ENCODE measurements at regions not wholly inside any gene's neighbourhood (a gene's known extent, or its start where the extent isn't known, plus 50 kb on each side); places are given as distances from the start of the nearest gene placed in this dataset.

GRCh38 chr3:107172411-107172810, 204.8 kb upstream of the CCDC54 start:
- TF ChIP-seq, protein P1, sequence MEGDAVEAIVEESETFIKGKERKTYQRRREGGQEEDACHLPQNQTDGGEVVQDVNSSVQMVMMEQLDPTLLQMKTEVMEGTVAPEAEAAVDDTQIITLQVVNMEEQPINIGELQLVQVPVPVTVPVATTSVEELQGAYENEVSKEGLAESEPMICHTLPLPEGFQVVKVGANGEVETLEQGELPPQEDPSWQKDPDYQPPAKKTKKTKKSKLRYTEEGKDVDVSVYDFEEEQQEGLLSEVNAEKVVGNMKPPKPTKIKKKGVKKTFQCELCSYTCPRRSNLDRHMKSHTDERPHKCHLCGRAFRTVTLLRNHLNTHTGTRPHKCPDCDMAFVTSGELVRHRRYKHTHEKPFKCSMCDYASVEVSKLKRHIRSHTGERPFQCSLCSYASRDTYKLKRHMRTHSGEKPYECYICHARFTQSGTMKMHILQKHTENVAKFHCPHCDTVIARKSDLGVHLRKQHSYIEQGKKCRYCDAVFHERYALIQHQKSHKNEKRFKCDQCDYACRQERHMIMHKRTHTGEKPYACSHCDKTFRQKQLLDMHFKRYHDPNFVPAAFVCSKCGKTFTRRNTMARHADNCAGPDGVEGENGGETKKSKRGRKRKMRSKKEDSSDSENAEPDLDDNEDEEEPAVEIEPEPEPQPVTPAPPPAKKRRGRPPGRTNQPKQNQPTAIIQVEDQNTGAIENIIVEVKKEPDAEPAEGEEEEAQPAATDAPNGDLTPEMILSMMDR (IDR thresholded peaks at IDR 0.05), result no peak
- Histone ChIP-seq H3K27me3 (no peaks in the 10 kb centered on the region), H3K36me3 (no peaks in the 10 kb centered on the region), H3K4me1 (no peaks in the 10 kb centered on the region), H3K9ac (ENCODE audit: low read depth in 2 of 2, low read length in 2 of 2) (no peak overlapping the region), H3K27ac (no peak overlapping the region), H3K9me3 (no peaks in the 10 kb centered on the region), H3K4me3 (no peak overlapping the region)
- intact Hi-C loops (cut with DNase I), result no loop called here
- DNase-seq, result no peak

- no peaks in the 10 kb centered on the region for H3K36me3 ChIP-seq
- DNase-seq, result no peak
- H3K27ac ChIP-seq, result no peak overlapping the region
- no peaks in the 10 kb centered on the region for H3K27me3 ChIP-seq
- H3K4me1 ChIP-seq, result no peaks in the 10 kb centered on the region
- TF ChIP-seq, protein P1 (IDR thresholded peaks at IDR 0.05), result no peak
- intact Hi-C loops (cut with DNase I), result no loop called here
- H3K4me3 ChIP-seq, result no peak overlapping the region
- no peak overlapping the region for H3K9ac ChIP-seq (ENCODE audit: low read depth in 2 of 2, low read length in 2 of 2)
- H3K9me3 ChIP-seq, result no peaks in the 10 kb centered on the region
These were observed 192.9 kb upstream of the CCDC54 start for GRCh38 chr3:107184375-107184774.

GRCh38 chr3:107188262-107188661, 189.0 kb upstream of the CCDC54 start:
- Histone ChIP-seq H3K9ac (ENCODE audit: low read depth in 2 of 2, low read length in 2 of 2) (no peak overlapping the region), H3K4me1 (no peaks in the 10 kb centered on the region), H3K36me3 (no peaks in the 10 kb centered on the region), H3K4me3 (no peak overlapping the region), H3K27ac (no peak overlapping the region), H3K9me3 (no peaks in the 10 kb centered on the region), H3K27me3 (no peaks in the 10 kb centered on the region)
- no peak for DNase-seq
- TF ChIP-seq, protein P1 (IDR thresholded peaks at IDR 0.05), result no peak
- intact Hi-C loops (cut with DNase I), result no loop called here

DNA sequence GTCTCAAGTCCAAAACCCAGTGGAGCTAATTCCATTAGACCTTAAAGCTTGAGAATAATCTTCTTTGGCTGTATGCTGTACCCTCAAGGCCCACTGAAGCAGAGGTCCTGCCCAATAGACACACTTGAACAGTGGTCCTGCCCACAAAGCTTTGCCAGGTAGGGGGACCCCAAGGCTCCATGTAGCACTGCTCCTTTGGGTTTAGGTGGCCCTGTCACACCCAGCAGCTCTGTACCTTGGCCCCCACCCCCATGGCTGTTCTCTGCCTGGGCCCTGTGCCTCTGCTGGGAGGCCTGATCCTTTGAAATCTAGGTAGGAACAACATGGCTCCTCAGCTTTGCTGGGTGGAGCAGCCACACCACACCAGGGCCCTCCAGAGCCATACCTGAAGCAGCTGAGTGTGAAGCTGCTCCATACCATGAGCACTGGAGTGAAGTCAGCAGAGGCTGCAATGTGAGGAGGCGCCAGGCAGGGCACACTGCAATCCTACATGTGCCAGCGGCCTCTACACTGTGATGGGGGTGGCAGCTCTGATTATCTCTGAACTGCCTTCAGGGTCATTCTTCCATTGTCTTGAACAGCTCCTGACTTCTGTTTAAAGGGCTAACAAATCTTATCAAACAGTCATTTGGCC, 188.0 kb upstream of the CCDC54 start:
- no peaks in the 10 kb centered on the region for H3K4me1 ChIP-seq
- H3K9me3 ChIP-seq, result no peaks in the 10 kb centered on the region
- no peak overlapping the region for H3K4me3 ChIP-seq
- H3K27ac ChIP-seq, result no peak overlapping the region
- no peak overlapping the region for H3K9ac ChIP-seq (ENCODE audit: low read depth in 2 of 2, low read length in 2 of 2)
- TF ChIP-seq, protein P1 (IDR thresholded peaks at IDR 0.05), result no peak
- intact Hi-C loops (cut with DNase I), result no loop called here
- H3K27me3 ChIP-seq, result no peaks in the 10 kb centered on the region
- no peak for DNase-seq
- H3K36me3 ChIP-seq, result no peaks in the 10 kb centered on the region

DNA sequence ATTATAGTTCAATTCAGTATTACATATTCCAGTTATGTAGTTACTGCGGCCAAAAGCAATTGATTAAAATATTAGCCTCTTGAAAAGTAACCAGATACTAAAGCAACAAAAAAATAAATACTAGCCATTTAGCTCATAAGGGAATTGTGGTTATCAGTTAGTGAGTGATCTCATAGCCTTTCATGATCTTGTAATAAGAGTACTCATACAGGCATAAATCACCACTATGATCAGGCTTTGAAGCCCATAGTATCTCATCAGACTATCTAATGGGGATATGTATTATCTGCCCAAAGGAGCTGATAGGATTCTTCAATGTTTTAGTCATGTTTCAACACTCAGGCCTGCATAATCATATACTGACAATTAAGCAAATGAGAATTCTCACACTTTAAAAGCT, 184.1 kb upstream of the CCDC54 start:
- TF ChIP-seq, protein P1 (IDR thresholded peaks at IDR 0.05), result no peak
- H3K9ac ChIP-seq (ENCODE audit: low read depth in 2 of 2, low read length in 2 of 2), result no peak overlapping the region

More for the DNA sequence above, 184.1 kb upstream of the CCDC54 start:
- H3K9me3 ChIP-seq, result no peaks in the 10 kb centered on the region
- no peak overlapping the region for H3K4me3 ChIP-seq
- intact Hi-C loops (cut with DNase I), result no loop called here
- no peaks in the 10 kb centered on the region for H3K27me3 ChIP-seq
- no peak for DNase-seq
- H3K36me3 ChIP-seq, result no peaks in the 10 kb centered on the region
- no peak overlapping the region for H3K27ac ChIP-seq
- H3K4me1 ChIP-seq, result no peaks in the 10 kb centered on the region

Measured in colonic mucosa (tissue), 4 donors.